Adrenal gland (tissue), 5 donors: ENCODE measurements at regions not wholly inside any gene's neighbourhood (a gene's known extent, or its start where the extent isn't known, plus 50 kb on each side); places are given as distances from the start of the nearest gene placed in this dataset.

Experiments used
- CTCF ChIP-seq, 6 experiments: fragments of 450-650 bp in 4 of 6; fragments of 200-600 bp in 2 of 6; sonication (generic) in 1 of 6; IDR thresholded peaks; 1 replicate in 5 of 6; 2 replicates in 1 of 6; pipeline versions ENCODE4 v1.5.1 to v1.8.0; 2016 to 2021; ENCODE audit warnings: antibody characterized with exemption in 6 of 6, mild to moderate bottlenecking in 2 of 6, moderate library complexity in 1 of 6
- POLR2A ChIP-seq, 2 donors: fragments of 450-650 bp; IDR thresholded peaks; one replicate each; pipeline ENCODE4 v1.6.1; 2017; ENCODE audit warnings: antibody characterized with exemption in 2 of 2, mild to moderate bottlenecking in 2 of 2, moderate library complexity in 1 of 2
- donor health status: DM: no; HTN: no; CAD: no.

GRCh38 chr18:4813708-4814107 is 358.6 kb upstream of the DLGAP1 start:
- TF ChIP-seq CTCF (IDR thresholded peaks at IDR 0.05) (no peak), POLR2A (IDR thresholded peaks at IDR 0.05) (no peak)
